Amniotic stem cell (primary cell): ENCODE measurements at regions not wholly inside any gene's neighbourhood (a gene's known extent, or its start where the extent isn't known, plus 50 kb on each side); places are given as distances from the start of the nearest gene placed in this dataset.
"Not testable (repeated sequence)": the region's sequence is repeated elsewhere in the genome, so short reads cannot be mapped to it uniquely, and the experiment has no call there.

ENCODE experiments used
- DNase-seq: peaks from one replicate; lab custom pipeline; 2025; lab: John Stamatoyannopoulos, UW

DNA sequence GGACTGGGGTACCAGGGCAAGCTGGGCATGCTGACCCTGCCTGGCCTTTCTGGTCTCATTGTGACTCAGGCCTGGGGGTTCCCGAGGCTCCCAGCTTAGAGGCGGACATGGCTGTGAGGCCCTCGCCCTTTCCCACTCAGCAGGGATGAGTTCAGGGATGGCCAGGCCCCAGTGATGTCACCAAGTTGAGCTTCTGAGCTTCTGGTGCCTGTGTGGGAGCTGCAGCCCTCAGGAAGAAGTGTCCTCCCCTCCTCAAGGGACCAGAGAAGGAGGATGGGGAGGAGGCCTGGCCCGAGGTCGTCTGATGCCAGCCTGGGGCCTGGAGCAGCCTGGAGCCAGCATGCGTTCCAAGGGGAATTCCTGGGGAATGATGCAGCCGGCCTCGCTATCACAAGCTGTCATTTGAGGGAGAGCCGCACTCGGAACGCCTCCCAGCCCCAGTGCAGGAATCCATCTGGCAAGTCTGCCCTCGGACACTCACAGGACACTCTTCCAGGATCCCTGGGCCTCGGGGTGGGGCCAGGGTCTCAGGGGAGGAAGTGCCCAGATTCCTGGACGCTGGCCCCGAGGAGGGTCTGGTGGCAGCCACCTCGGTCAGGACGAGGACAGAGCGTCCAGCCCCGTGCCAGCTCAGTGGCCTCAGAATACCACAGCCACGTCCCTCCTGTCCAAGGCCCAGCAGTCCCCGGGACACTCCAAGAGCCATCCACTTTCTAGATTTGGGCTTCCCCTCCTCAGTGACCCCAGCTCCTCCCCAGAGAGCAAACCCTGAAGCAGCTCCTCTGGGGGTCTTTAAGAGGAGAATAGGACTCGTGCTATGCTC is 61.2 kb upstream of the GPC1 start:
- peak; percentile 85 for DNase-seq

DNA sequence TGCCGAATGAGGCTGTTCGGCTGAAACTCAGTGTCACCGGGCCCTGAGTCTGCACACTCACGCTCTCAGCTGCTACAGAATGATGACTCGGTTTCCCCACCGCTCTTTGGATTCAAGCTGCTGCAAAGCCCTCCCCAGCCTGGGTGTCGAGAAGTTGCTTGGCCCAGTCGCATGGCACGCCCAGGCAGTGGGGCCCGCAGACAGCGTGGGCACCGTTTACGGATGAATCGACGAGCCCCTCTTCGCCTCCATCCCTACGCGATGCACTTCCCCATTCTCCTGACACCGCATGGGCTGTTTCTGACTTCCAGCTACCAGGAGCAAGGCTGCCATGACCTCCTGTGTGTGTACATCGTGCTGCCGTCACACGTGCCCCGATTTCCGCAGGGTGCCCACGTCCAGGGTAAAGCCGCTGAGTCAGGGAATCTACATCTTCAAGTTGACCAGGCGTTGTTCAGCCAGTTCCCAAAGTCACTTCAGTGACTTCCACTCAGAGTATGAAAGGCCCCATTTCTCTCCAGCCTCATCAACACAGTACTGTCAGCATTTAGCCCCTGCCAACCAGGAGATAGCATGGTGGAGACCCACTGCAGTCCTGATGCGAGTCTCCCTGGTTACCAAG is 60.3 kb upstream of the GPC1 start:
- no peak for DNase-seq

DNA sequence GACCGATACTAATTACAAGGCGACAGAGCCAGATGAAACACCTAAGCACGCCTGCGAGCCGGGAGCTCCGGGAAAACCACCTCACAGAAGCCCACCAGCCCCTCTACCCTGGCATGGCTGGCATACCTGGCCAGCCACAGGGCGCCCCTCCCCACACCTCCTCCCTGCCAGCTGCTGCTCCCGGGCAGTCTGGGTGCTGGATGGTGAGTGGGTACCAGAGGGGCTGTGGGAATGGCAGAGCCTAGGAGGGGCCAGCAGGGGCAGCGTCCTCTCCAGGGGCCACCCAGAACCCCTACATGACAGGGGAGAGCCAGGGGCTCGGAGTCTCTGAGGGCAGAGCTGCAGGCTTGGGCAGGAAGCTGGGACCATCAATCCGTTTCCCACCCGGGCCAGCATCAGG is 58.7 kb upstream of the GPC1 start:
- DNase-seq = no peak

DNA sequence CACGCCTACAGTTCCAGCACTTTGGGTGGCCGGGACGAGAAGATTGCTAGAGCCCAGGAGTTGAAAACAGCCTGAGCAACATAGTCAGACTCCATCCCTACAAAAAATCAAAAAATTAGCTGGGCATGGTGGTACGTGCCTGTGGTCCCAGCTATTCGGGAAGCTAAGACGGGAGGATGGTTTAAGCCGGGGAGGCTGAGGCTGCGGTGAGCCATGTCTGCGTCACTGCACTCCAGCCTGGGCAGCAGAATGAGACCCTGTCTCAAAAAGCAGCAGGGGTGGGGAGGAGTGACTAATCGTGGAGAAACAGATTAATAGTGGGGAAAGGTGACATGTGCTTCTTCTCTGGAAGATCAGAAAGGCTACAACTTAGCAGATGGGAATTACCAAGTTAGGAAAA is 58.1 kb upstream of the GPC1 start:
- DNase-seq = no peak

DNA sequence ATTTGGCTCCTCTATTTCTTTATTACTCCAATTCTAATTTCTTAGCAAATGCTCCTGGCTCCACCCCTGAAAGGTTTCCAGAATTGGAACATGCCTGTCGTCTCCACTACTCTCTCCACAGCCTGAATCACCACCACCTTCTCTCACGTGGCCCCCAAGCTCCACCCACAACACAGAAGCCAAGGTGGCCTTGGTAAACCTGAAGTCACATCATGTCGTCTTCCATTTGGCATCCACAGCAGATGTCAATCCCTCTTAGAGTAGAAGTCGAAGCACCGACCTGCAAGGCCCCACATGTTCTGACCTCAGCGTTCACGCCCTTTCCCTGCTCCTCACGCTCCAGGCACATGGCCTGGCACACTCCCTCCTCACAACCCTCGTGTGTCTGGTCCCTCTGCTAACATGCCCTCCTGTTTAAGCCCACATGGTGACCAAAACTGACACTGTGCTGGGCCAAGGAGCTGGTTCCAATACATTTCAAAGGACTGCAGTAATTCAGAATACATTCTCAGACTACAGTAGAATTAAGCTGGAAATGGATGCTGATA is 56.3 kb upstream of the GPC1 start:
- no peak for DNase-seq

DNA sequence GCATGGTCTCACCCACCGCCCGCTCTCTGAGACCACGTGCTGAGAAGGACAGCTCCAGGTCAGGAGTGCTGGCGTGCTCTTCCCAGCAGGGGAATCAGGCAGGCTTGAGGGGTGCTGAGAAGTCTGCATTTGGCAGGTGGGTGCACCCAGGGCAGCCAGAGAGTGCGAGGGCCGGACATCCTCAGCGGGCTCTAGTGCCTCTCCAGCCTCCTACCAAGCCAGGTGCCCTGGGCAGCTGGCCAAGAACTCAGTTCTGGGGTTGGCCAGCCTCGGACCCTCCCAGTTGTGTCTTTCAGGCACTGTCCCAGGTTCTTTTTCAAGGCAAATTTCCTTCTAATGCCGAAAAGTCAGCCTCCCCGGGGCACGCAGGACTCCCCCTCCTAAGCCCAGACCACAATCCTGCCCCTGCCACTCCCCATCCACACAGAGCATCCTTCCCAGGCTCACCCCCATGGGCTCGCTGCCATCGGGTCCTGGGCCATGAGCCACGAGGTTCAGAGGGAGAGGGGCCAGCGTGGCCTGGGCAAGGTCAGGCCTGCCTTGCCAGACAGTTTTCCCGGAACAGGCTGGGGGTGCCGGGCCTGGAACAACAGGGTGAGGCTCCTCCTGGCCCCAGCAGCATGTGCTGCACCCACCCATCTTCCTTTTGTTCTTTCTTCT is 52.2 kb upstream of the GPC1 start:
- DNase-seq = no peak

DNA sequence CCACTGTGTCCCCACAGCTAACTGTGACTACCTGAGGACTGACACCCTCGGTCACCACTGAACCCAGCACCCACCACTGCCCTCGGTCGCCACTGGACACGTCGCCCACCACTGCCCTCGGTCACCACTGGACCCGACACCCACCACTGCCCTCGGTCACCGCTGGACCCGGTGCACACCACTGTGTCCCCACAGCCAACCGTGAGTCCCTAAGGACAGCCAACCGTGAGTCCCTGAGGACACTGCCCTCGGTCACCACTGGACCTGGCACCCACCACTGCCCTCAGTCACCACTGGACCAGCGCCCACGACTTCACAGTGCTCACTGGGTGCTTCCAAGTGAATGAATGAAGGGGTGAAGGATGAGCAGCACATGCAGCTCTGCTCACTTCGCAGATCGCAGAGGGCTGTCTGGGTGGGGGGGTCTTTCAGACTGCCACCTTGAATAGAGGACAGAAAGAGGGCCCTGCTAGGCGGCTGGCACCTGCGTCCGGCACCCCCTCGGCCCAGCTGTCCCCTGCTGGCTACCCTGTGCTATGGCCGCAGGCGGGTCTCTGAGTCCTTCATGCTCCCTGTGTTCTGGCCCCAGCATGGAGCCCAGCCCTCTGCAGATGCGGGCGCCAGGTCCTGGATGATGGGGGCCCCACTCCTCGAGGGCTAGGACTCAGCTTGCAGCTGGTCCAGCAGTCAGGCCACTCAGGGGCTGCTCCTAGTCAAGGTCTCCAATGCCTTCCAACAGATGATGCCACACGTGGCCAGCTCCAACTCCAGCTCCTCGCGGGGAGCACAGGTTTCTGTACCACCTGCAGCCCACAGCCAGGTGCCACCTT is 51.4 kb upstream of the GPC1 start:
- DNase-seq = no peak

DNA sequence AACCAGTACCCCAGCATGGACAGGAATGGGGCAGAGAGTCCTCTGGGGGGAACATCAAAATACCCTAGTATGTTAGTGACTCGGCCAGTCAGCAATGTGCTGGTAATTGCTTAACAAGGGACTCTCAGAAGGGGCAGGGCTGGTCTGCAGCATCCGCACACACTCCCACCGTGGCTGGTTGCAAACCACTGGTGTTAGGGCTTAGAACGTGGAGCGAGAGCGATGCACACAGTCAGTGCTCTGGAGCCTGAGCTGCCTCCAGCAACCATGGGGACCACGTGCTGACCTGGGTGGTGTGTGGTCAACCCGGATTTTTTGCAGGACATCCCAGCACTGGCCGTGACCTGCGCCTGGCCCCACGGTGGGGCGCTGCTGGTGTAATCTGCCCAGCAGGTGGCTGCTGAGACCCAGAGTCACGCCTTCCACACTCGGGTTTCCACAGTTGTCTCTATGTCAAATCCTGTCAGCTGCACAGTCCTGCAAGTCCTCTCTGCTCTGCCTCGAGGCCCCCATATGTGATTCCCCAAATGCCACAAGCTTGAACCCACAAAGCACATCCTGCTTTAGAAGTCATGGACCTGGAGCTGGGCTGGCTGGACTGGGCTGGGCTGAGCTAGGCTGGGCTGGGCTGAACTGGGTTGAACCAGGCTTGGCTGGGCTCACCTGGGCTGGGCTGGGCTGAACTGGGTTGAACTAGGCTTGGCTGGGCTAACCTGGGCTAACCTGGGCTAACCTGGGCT is 50.6 kb upstream of the GPC1 start:
- no peak for DNase-seq

DNA sequence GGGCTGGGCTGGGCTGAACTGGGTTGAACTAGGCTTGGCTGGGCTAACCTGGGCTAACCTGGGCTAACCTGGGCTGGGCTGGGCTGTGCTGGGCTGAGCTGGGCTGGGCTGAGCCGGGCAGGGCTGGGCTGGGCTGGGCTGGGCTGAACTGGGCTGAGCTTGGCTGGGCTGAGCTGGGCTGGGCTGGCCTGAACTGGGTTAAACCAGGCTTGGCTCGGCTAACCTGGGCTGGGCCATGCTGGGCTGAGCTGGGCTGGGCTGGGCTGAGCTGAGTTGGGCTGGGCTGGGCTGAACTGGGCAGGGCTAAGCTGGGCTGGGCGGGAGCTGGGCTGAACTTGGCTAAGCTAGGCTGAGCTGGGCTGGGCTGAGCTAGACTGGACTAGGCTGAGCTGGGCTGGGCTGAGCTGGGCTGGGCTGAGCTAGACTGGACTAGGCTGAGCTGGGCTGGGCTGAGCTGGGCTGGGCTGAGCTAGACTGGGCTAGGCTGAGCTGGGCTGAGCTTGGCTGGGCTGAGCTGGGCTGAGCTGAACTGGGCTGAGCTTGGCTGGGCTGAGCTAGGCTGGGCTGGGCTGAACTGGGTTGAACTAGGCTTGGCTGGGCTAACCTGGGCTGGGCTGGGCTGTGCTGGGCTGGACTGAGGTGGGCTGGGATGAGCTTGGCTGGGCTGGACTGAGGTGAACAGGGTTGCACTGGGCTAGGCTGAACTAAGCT is 49.9 kb upstream of the GPC1 start:
- DNase-seq = not testable (repeated sequence)
